Panc1 (cell line): ENCODE measurements at regions not wholly inside any gene's neighbourhood (a gene's known extent, or its start where the extent isn't known, plus 50 kb on each side); places are given as distances from the start of the nearest gene placed in this dataset.

ENCODE experiments used
- POLR2AphosphoS5 ChIP-seq: IDR thresholded peaks from 2 replicates; pipeline ENCODE4 v1.6.1; 2012; ENCODE audit warnings: mild to moderate bottlenecking, low read depth, low read length, moderate library complexity
- SIN3A ChIP-seq: IDR thresholded peaks from 2 replicates; pipeline ENCODE4 v1.6.1; 2012; ENCODE audit warnings: low read depth, mild to moderate bottlenecking, low read length, moderate library complexity, borderline replicate concordance; ENCODE audit not compliant: insufficient read depth
- TCF7L2 ChIP-seq: IDR thresholded peaks from 2 replicates; pipeline ENCODE4 v1.6.1; 2011; ENCODE audit warnings: mild to moderate bottlenecking, low read depth, low read length, inconsistent platforms
- TF ChIP-seq, protein P1 (sequence below): fragments of 450-650 bp; IDR thresholded peaks from 2 replicates; pipeline ENCODE4 v1.5.1; 2017; ENCODE audit warnings: mild to moderate bottlenecking

GRCh38 chr5:164301136-164301535, 795.7 kb downstream of the MAT2B start:
- TF ChIP-seq POLR2AphosphoS5: no peak
- TF ChIP-seq, protein P1, sequence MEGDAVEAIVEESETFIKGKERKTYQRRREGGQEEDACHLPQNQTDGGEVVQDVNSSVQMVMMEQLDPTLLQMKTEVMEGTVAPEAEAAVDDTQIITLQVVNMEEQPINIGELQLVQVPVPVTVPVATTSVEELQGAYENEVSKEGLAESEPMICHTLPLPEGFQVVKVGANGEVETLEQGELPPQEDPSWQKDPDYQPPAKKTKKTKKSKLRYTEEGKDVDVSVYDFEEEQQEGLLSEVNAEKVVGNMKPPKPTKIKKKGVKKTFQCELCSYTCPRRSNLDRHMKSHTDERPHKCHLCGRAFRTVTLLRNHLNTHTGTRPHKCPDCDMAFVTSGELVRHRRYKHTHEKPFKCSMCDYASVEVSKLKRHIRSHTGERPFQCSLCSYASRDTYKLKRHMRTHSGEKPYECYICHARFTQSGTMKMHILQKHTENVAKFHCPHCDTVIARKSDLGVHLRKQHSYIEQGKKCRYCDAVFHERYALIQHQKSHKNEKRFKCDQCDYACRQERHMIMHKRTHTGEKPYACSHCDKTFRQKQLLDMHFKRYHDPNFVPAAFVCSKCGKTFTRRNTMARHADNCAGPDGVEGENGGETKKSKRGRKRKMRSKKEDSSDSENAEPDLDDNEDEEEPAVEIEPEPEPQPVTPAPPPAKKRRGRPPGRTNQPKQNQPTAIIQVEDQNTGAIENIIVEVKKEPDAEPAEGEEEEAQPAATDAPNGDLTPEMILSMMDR: no peak
- no peak for TF ChIP-seq SIN3A
- TF ChIP-seq TCF7L2: no peak
